Neural cell (in vitro differentiated cells): ENCODE measurements at regions not wholly inside any gene's neighbourhood (a gene's known extent, or its start where the extent isn't known, plus 50 kb on each side); places are given as distances from the start of the nearest gene placed in this dataset.

Experiments
- CTCF ChIP-seq: fragments of 450-650 bp; IDR thresholded peaks from 2 replicates; pipeline ENCODE4 v1.5.1; 2014; ENCODE audit warnings: antibody characterized with exemption, mild to moderate bottlenecking, moderate library complexity; ENCODE audit not compliant: poor library complexity, severe bottlenecking
- EP300 ChIP-seq: fragments of 450-650 bp; conservative IDR thresholded peaks from 2 replicates; pipeline ENCODE4 v1.6.1; 2014; ENCODE audit warnings: antibody characterized with exemption, mild to moderate bottlenecking, moderate library complexity; ENCODE audit not compliant: poor library complexity, severe bottlenecking
- EZH2 ChIP-seq: fragments of 200-600, 300-800 bp; shearing (Covaris generic), sonication (generic); IDR thresholded peaks from 2 replicates; pipeline ENCODE4 v1.6.1; 2014; ENCODE audit warnings: antibody characterized with exemption, low read length, borderline replicate concordance, mild to moderate bottlenecking; ENCODE audit not compliant: insufficient read depth, poor library complexity, severe bottlenecking
- POLR2AphosphoS5 ChIP-seq: IDR thresholded peaks from 2 replicates; pipeline ENCODE4 v1.6.1; 2012
- REST ChIP-seq: IDR thresholded peaks from 2 replicates; pipeline ENCODE4 v1.6.1; 2012; ENCODE audit warnings: borderline replicate concordance
- SMC3 ChIP-seq: fragments of 450-650 bp; conservative IDR thresholded peaks from 2 replicates; pipeline ENCODE4 v1.6.1; 2014; ENCODE audit warnings: antibody characterized with exemption, mild to moderate bottlenecking, moderate library complexity; ENCODE audit not compliant: poor library complexity

- TF ChIP-seq REST, result no peak
- TF ChIP-seq CTCF, result no peak
- TF ChIP-seq SMC3, result no peak
- no peak for TF ChIP-seq POLR2AphosphoS5
- no peak for TF ChIP-seq EP300
- TF ChIP-seq EZH2, result no peak
These were observed 375.5 kb downstream of the ALG10 start for GRCh38 chr12:34397591-34398365.
